HL-60 (cell line): ENCODE measurements at regions not wholly inside any gene's neighbourhood (a gene's known extent, or its start where the extent isn't known, plus 50 kb on each side); places are given as distances from the start of the nearest gene placed in this dataset.

Experiments
- DNase-seq, 2 experiments: peaks; one replicate each; pipeline ENCODE4 v3.0.0-alpha.2; 2010 to 2020; ENCODE audit warnings: low read depth in 1 of 2, low spot score in 1 of 2
- H3K27ac ChIP-seq: fragments of 250-450 bp; sonication (Bioruptor Pico); replicated peaks from 2 replicates; pipeline ENCODE4 v1.5.1; 2020; ENCODE audit warnings: mild to moderate bottlenecking, moderate library complexity
- H3K27me3 ChIP-seq: fragments of 250-450 bp; sonication (Bioruptor Pico); 2 replicates; pipeline ENCODE4 v1.5.1; 2021; ENCODE audit warnings: mild to moderate bottlenecking, moderate library complexity; ENCODE audit not compliant: insufficient read depth, poor library complexity, severe bottlenecking
- H3K4me3 ChIP-seq: replicated peaks from 2 replicates; pipeline ENCODE4 v1.5.1; 2011; ENCODE audit warnings: mild to moderate bottlenecking, control low read depth, low read length; ENCODE audit not compliant: insufficient read depth
- CTCF ChIP-seq: IDR thresholded peaks from one replicate; pipeline ENCODE4 v1.5.1; 2011; ENCODE audit warnings: low read length, control low read depth, inconsistent platforms; ENCODE audit not compliant: insufficient read depth
- GABPA ChIP-seq: IDR thresholded peaks from 2 replicates; pipeline ENCODE4 v1.6.1; 2012; ENCODE audit warnings: low read depth
- POLR2AphosphoS5 ChIP-seq: IDR thresholded peaks from 2 replicates; pipeline ENCODE4 v1.6.1; 2012; ENCODE audit warnings: low read depth
- REST ChIP-seq: IDR thresholded peaks from 2 replicates; pipeline ENCODE4 v1.6.1; 2012; ENCODE audit warnings: low read depth; ENCODE audit not compliant: insufficient replicate concordance
- SPI1 ChIP-seq: IDR thresholded peaks from 2 replicates; pipeline ENCODE4 v1.6.1; 2012; ENCODE audit warnings: low read depth, mild to moderate bottlenecking, borderline replicate concordance

- no peak for DNase-seq
- Histone ChIP-seq H3K4me3 (no peak overlapping the region), H3K27ac (no peak overlapping the region), H3K27me3 (peaks cover 3% of the 10 kb centered on the region)
- TF ChIP-seq REST (no peak), SPI1 (no peak), GABPA (no peak), CTCF (no peak), POLR2AphosphoS5 (no peak)
Observed at GRCh38 chr2:220065581-220065980, 438.2 kb downstream of the SLC4A3 start.

GRCh38 chr2:220068846-220069245 is 441.4 kb downstream of the SLC4A3 start:
- no peak for TF ChIP-seq REST
- no peak for TF ChIP-seq GABPA
- TF ChIP-seq POLR2AphosphoS5, result no peak
- no peak for TF ChIP-seq SPI1
- no peak for TF ChIP-seq CTCF
- Histone ChIP-seq H3K27me3 (no peaks in the 10 kb centered on the region), H3K27ac (no peak overlapping the region), H3K4me3 (no peak overlapping the region)
- DNase-seq, result no peak

- H3K27me3 ChIP-seq, result no peaks in the 10 kb centered on the region
- H3K27ac ChIP-seq, result no peak overlapping the region
- no peak overlapping the region for H3K4me3 ChIP-seq
- no peak for DNase-seq
- TF ChIP-seq REST (no peak), POLR2AphosphoS5 (no peak), SPI1 (no peak), GABPA (no peak), CTCF (no peak)
Observed at GRCh38 chr2:220070349-220070748, 442.9 kb downstream of the SLC4A3 start.
